Ovary (tissue), 3 donors: ENCODE measurements at regions not wholly inside any gene's neighbourhood (a gene's known extent, or its start where the extent isn't known, plus 50 kb on each side); places are given as distances from the start of the nearest gene placed in this dataset.

Experiments
- CTCF ChIP-seq, 3 donors: fragments of 450-650 bp in 2 of 3; fragments of 200-600 bp in 1 of 3; IDR thresholded peaks; one replicate each; pipeline versions ENCODE4 v1.5.1 to v1.8.0; 2016 to 2022; ENCODE audit warnings: antibody characterized with exemption in 3 of 3, mild to moderate bottlenecking in 1 of 3
- EP300 ChIP-seq: sonication (generic); formaldehyde crosslinking; IDR thresholded peaks from one replicate; pipeline ENCODE4 v1.6.1; 2017; ENCODE audit warnings: antibody characterized with exemption
- POLR2A ChIP-seq: fragments of 450-650 bp; IDR thresholded peaks from one replicate; pipeline ENCODE4 v1.6.1; 2017; ENCODE audit warnings: antibody characterized with exemption, mild to moderate bottlenecking, moderate library complexity
- donor health status: DM: no; HTN: no; CAD: no.

- TF ChIP-seq CTCF (IDR thresholded peaks at IDR 0.05) (no peak), POLR2A (no peak), EP300 (no peak)
Measured at GRCh38 chr3:73901686-73902085, 276.9 kb upstream of the PDZRN3 start.
